ENCODE measurements at regions not wholly inside any gene's neighbourhood (a gene's known extent, or its start where the extent isn't known, plus 50 kb on each side); places are given as distances from the start of the nearest gene placed in this dataset.

GRCh38 chr1:163932901-163933300, 611.1 kb downstream of the NUF2 start:
- no peak overlapping the region for H3K27ac ChIP-seq
- no peaks in the 10 kb centered on the region for H3K36me3 ChIP-seq (ENCODE audit: insufficient read depth, low read length)
- H3K9ac ChIP-seq (ENCODE audit: insufficient read length): no peak overlapping the region
- H3K4me3 ChIP-seq: no peak overlapping the region
- no peak for TF ChIP-seq FOXP2 (optimal IDR thresholded peaks at IDR 0.05; ENCODE audit: control extremely low read depth, extremely low read length, insufficient read depth)
- TF ChIP-seq EZH2 (IDR thresholded peaks at IDR 0.05): no peak
- no peak for TF ChIP-seq POLR2AphosphoS5 (IDR thresholded peaks at IDR 0.05; ENCODE audit: borderline replicate concordance, low read depth, low read length)
- H3K9me3 ChIP-seq (ENCODE audit: low read depth, low read length): no peaks in the 10 kb centered on the region
- no peak for DNase-seq (ENCODE audit: low read depth, low spot score)

- no peak overlapping the region for H3K9ac ChIP-seq (ENCODE audit: insufficient read length)
- DNase-seq (ENCODE audit: low read depth, low spot score): no peak
- no peak overlapping the region for H3K27ac ChIP-seq
- no peak overlapping the region for H3K4me3 ChIP-seq
- H3K9me3 ChIP-seq (ENCODE audit: low read depth, low read length): no peaks in the 10 kb centered on the region
- no peaks in the 10 kb centered on the region for H3K36me3 ChIP-seq (ENCODE audit: insufficient read depth, low read length)
- TF ChIP-seq EZH2 (IDR thresholded peaks at IDR 0.05) (no peak), POLR2AphosphoS5 (IDR thresholded peaks at IDR 0.05; ENCODE audit: borderline replicate concordance, low read depth, low read length) (no peak), FOXP2 (optimal IDR thresholded peaks at IDR 0.05; ENCODE audit: control extremely low read depth, extremely low read length, insufficient read depth) (no peak)
These were observed 611.7 kb downstream of the NUF2 start for GRCh38 chr1:163933437-163933836.

- TF ChIP-seq EZH2 (IDR thresholded peaks at IDR 0.05): no peak
- TF ChIP-seq FOXP2 (optimal IDR thresholded peaks at IDR 0.05; ENCODE audit: control extremely low read depth, extremely low read length, insufficient read depth): no peak
- TF ChIP-seq POLR2AphosphoS5 (IDR thresholded peaks at IDR 0.05; ENCODE audit: borderline replicate concordance, low read depth, low read length): no peak
These were observed 614.1 kb downstream of the NUF2 start for GRCh38 chr1:163935738-163936374.

GRCh38 chr1:163959622-163960021, 599.4 kb upstream of the PBX1 start:
- no peak for TF ChIP-seq EZH2 (IDR thresholded peaks at IDR 0.05)
- Histone ChIP-seq H3K36me3 (ENCODE audit: insufficient read depth, low read length) (no peaks in the 10 kb centered on the region), H3K9me3 (ENCODE audit: low read depth, low read length) (no peaks in the 10 kb centered on the region), H3K27ac (no peak overlapping the region), H3K9ac (ENCODE audit: insufficient read length) (no peak overlapping the region), H3K4me3 (no peak overlapping the region)
- no peak for DNase-seq (ENCODE audit: low read depth, low spot score)

More at GRCh38 chr1:163935738-163936374, 614.1 kb downstream of the NUF2 start:
- Histone ChIP-seq H3K4me3 (no peak overlapping the region), H3K27ac (no peak overlapping the region), H3K36me3 (ENCODE audit: insufficient read depth, low read length) (no peaks in the 10 kb centered on the region), H3K9me3 (ENCODE audit: low read depth, low read length) (no peaks in the 10 kb centered on the region), H3K9ac (ENCODE audit: insufficient read length) (no peak overlapping the region)
- DNase-seq (ENCODE audit: low read depth, low spot score): no peak

- Histone ChIP-seq H3K36me3 (ENCODE audit: insufficient read depth, low read length) (no peaks in the 10 kb centered on the region), H3K4me3 (no peak overlapping the region), H3K9ac (ENCODE audit: insufficient read length) (no peak overlapping the region), H3K27ac (no peak overlapping the region), H3K9me3 (ENCODE audit: low read depth, low read length) (no peaks in the 10 kb centered on the region)
- no peak for DNase-seq (ENCODE audit: low read depth, low spot score)
- no peak for TF ChIP-seq FOXP2 (optimal IDR thresholded peaks at IDR 0.05; ENCODE audit: control extremely low read depth, extremely low read length, insufficient read depth)
- TF ChIP-seq POLR2AphosphoS5 (IDR thresholded peaks at IDR 0.05; ENCODE audit: borderline replicate concordance, low read depth, low read length): no peak
- no peak for TF ChIP-seq EZH2 (IDR thresholded peaks at IDR 0.05)
These were observed 588.8 kb upstream of the PBX1 start for GRCh38 chr1:163970151-163970550.

GRCh38 chr1:163970699-163971098, 588.3 kb upstream of the PBX1 start:
- no peak for TF ChIP-seq FOXP2 (optimal IDR thresholded peaks at IDR 0.05; ENCODE audit: control extremely low read depth, extremely low read length, insufficient read depth)
- TF ChIP-seq POLR2AphosphoS5 (IDR thresholded peaks at IDR 0.05; ENCODE audit: borderline replicate concordance, low read depth, low read length): no peak
- no peak for TF ChIP-seq EZH2 (IDR thresholded peaks at IDR 0.05)
- no peak overlapping the region for H3K27ac ChIP-seq
- no peaks in the 10 kb centered on the region for H3K9me3 ChIP-seq (ENCODE audit: low read depth, low read length)
- DNase-seq (ENCODE audit: low read depth, low spot score): no peak
- H3K9ac ChIP-seq (ENCODE audit: insufficient read length): no peak overlapping the region
- H3K4me3 ChIP-seq: no peak overlapping the region
- no peaks in the 10 kb centered on the region for H3K36me3 ChIP-seq (ENCODE audit: insufficient read depth, low read length)

GRCh38 chr1:163973586-163973985, 585.4 kb upstream of the PBX1 start:
- no peak for DNase-seq (ENCODE audit: low read depth, low spot score)
- H3K36me3 ChIP-seq (ENCODE audit: insufficient read depth, low read length): no peaks in the 10 kb centered on the region
- no peak overlapping the region for H3K9ac ChIP-seq (ENCODE audit: insufficient read length)
- H3K27ac ChIP-seq: no peak overlapping the region
- TF ChIP-seq FOXP2 (optimal IDR thresholded peaks at IDR 0.05; ENCODE audit: control extremely low read depth, extremely low read length, insufficient read depth) (no peak), EZH2 (IDR thresholded peaks at IDR 0.05) (no peak), POLR2AphosphoS5 (IDR thresholded peaks at IDR 0.05; ENCODE audit: borderline replicate concordance, low read depth, low read length) (no peak)
- no peak overlapping the region for H3K4me3 ChIP-seq
- H3K9me3 ChIP-seq (ENCODE audit: low read depth, low read length): no peaks in the 10 kb centered on the region

GRCh38 chr1:163974120-163974519, 584.9 kb upstream of the PBX1 start:
- DNase-seq (ENCODE audit: low read depth, low spot score): no peak
- H3K9me3 ChIP-seq (ENCODE audit: low read depth, low read length): no peaks in the 10 kb centered on the region
- H3K27ac ChIP-seq: no peak overlapping the region
- H3K36me3 ChIP-seq (ENCODE audit: insufficient read depth, low read length): no peaks in the 10 kb centered on the region
- TF ChIP-seq EZH2 (IDR thresholded peaks at IDR 0.05) (no peak), FOXP2 (optimal IDR thresholded peaks at IDR 0.05; ENCODE audit: control extremely low read depth, extremely low read length, insufficient read depth) (no peak), POLR2AphosphoS5 (IDR thresholded peaks at IDR 0.05; ENCODE audit: borderline replicate concordance, low read depth, low read length) (no peak)
- H3K4me3 ChIP-seq: no peak overlapping the region
- no peak overlapping the region for H3K9ac ChIP-seq (ENCODE audit: insufficient read length)

GRCh38 chr1:163980394-163980793, 578.6 kb upstream of the PBX1 start:
- DNase-seq (ENCODE audit: low read depth, low spot score): no peak
- no peak overlapping the region for H3K4me3 ChIP-seq
- no peak overlapping the region for H3K9ac ChIP-seq (ENCODE audit: insufficient read length)
- no peaks in the 10 kb centered on the region for H3K9me3 ChIP-seq (ENCODE audit: low read depth, low read length)
- no peak overlapping the region for H3K27ac ChIP-seq
- H3K36me3 ChIP-seq (ENCODE audit: insufficient read depth, low read length): no peaks in the 10 kb centered on the region
- no peak for TF ChIP-seq EZH2 (IDR thresholded peaks at IDR 0.05)
- no peak for TF ChIP-seq POLR2AphosphoS5 (IDR thresholded peaks at IDR 0.05; ENCODE audit: borderline replicate concordance, low read depth, low read length)
